GM18868 (cell line): ENCODE measurements at regions not wholly inside any gene's neighbourhood (a gene's known extent, or its start where the extent isn't known, plus 50 kb on each side); places are given as distances from the start of the nearest gene placed in this dataset.
"Not testable (repeated sequence)": the region's sequence is repeated elsewhere in the genome, so short reads cannot be mapped to it uniquely, and the experiment has no call there.

Experiments used
- ATAC-seq: cut with Tn5 transposase; IDR thresholded peaks from one replicate; pipeline ENCODE4 v1.9.1; 2021; ENCODE audit warnings: mild to moderate bottlenecking, moderate library complexity; ENCODE audit not compliant: unreplicated experiment

DNA sequence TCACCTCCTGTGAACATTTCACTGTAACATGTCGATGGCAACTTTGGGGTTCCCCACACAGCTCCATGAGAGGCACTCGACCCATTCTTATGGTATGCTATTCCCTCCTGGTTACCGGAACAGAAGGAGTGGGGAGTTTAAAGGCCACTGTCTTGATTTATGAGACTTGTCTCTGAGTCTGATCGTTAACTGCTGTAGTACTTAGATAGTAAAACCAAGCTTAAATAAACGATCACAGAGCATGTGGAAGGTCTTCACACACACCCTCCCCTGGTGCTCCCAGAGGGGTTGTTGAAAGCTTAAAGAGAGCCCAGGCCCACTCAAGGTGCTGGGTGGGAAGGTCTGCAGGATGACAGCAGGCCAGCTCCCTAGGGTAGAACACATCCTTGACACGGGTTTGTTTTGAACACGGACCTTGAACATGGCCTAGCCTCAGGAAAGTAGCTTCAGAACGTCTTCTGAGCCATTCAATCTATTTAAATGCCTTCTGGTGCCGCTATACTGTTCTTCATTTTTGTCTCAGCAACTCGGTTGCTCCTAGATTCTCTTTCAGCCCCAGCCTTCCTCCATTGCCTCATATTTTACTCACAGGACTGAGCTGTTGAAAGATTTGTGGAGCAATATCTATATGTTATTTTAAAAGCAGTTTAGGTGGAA lies 335.3 kb downstream of the FGFR2 start:
- no peak for ATAC-seq

DNA sequence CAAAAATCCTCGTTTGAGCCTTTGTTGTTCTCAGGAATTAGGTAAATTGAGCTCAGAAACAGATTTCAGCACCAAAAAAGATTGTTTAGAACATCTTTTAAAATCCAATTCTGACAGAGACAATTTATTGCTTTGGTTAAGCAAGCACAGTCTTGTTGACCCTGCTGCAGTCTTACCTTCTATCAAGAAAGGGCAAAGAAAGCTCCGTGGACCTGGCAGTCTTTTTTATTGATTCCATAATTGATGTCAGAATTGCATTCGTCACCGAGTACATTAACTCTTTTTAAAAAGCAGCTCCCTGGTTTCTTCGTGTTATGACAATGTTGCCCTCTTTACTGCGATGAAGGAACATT lies 334.8 kb downstream of the FGFR2 start:
- no peak for ATAC-seq

DNA sequence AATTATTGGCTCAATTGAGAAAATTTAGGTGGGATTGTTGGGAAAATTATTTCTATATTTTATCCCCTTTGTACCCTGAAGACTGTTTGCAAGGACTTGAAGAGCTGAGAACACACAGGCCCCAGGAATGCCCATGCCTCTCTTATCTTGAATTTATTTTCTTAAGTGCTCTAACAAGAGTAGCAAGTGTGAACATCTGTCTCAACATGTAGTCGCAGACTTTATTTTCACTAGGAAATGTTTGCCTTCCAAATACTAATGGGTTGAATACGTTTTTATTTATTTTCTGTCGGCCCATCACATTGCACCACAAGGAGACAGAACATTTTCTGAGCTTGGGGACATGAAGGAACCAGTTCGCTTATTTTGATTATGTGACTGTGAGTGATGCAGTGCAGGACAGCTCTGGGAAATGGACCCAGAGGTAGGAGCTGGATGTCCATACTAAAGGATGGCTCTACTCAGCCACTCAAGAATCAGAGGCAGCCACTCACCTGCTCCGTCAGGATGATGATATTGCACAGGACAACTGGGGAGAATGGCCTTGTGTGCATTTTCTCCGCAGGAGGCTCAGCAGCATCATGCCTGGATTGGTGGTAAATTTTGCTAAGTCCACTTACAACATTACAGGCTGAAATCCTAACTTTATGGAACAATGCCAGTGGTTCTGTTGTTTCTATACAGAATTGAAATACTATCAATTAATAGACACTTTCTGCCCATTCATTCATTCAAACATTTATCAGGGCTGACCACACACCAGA lies 332.7 kb downstream of the FGFR2 start:
- no peak for ATAC-seq

DNA sequence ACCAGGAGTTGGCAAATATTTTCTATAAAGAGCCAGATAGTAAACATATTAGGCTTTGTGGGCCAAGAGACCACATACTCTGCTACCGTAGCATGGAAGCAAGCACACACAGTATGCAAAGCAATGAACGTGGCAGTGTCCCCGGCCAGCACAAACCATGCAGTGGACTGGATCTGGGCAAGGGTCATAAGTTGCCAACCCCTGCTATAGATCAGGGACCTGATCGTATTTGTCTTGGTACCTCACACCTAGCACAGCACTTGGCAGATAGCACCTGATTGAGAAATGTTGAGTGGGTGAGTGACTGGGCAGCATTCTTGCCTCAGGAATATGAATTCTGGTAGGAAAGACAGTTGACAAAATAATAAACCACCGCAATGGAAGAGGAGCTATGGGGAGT lies 331.9 kb downstream of the FGFR2 start:
- no peak for ATAC-seq

DNA sequence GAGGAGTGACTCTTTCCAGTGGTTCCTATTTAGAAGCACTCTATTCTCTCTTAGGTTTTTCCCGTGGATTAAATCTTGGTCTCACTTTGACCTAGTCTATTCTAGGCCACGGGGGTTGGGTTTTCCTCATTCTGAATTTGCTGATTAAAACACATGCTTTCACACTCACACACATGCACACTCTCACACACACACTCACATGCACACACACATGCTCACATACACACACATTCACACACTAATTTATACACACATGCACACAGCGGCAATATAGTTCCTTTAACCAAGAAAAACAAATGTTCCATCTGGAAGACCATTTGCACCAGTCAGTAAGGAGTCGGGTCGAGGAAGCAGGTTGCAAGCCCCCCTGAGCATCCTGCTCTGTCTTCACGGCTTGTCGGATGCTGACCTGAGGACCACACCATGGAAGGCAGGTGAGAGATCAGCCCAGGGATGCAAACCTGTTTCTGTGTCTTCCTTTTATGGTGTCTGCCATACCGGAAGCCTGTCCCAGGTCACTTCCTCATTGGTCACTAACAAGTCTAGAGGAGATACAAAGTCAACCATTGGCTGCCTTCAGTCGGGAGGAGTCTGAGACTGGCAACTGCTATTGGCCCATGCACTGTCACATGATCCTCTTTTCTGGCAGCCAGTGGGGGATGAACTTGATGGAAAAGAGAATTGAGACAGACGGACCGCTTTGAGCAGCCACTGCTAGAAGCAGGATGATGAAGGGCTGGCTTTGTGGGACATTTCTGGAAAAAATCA lies 330.8 kb downstream of the FGFR2 start:
- ATAC-seq, result no peak

DNA sequence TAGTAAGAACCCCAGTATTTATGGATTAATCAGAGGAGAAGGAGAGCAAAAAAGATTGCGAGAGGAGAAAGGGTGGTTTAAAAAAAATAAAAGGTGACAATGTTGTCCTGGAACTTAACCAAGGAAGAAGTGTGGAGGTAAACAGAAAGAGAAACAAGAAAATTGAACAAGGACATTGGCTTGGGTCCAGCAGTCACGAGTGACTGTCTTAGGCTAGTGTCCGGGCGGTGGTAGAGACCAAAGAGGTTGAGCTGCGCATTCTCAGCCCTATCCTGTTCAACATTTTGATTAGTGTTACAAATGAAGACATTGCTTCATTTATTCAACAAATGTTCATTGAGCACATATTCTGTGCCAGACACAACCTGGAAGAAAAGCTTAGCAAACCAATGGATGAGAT lies 329.9 kb downstream of the FGFR2 start:
- ATAC-seq, result no peak

DNA sequence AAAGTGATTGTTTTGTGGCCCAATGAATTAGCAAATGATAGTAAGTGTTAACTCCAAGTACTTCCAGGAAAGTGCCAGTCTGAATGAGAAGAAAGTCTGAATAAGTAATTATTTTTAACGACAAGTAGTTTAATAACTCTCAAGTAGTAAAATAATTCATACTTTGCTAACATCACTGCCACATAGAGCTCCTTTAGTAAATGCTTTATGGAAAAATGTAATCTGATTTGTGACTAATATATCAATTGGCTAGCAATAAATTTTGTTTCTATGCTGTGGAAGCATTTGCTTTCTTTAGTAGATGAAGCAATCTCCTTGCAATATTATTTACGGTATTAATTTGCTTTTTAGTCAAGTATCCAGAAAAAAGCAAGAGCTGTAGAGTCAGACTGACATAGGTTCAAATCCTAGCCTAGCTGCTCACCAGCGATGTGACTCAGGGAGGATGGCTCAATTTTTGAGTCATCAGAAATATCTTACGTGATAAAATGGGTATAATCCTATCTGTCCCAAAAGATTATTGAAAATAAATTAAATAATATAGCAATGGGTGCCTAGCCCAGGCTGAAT lies 329.3 kb downstream of the FGFR2 start:
- ATAC-seq, result no peak

DNA sequence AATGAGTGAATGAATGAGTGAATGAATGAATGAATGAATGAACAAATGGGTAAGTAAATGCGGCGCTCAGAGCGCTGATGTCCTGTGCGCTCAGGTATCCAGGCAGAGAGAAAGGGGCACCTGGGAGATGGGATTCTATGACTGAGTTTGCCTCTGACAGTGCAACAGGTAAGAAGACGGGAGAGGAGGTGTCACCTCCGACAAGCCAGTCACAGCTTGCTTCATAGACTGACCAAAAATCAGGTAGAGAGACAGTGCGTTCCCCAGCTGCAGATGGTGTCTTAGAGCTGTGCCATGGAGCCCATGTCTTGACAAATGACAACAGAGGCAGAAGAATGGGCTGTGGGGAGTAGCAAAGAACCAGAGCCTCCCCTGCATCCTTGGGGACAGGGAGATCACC lies 327.3 kb downstream of the FGFR2 start:
- ATAC-seq, result no peak

DNA sequence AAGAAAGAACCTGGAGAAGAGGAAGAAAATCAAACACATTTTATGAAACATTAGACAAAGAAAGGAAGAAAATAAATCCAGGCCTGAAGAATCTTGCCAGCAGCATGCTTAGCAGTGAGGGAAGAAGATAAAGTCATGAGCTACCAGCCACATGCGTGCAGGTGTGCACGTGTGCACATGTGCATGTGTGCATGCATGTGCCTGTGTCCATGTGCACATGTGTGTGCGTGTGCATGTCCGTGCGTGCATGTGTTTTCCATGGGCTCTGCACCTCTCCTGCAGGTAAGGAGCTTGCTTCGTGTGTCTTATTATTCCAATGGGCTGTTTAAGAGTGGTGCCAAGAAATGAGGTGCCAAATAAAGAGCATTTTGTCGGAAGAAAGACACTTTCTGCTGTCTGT lies 322.2 kb downstream of the FGFR2 start:
- no peak for ATAC-seq

DNA sequence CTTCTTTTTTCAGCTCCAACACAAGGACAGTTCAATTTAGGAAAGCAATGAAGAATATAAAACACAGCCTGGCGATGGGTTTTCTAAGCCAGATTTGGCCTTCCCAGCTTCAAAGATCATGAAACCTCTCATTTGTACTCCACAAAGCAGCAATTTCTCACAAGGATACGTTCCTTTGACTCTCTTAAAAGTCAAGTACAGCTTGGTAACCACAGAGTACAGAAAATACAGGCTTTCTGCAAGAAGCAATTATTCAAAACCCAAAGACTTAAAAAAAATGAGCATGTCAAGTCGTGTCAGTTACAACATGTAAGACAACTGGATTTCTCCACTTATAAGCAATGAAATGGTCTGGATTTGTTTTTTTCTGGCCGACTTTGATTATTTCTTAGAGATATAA lies 321.4 kb downstream of the FGFR2 start:
- ATAC-seq, result no peak

DNA sequence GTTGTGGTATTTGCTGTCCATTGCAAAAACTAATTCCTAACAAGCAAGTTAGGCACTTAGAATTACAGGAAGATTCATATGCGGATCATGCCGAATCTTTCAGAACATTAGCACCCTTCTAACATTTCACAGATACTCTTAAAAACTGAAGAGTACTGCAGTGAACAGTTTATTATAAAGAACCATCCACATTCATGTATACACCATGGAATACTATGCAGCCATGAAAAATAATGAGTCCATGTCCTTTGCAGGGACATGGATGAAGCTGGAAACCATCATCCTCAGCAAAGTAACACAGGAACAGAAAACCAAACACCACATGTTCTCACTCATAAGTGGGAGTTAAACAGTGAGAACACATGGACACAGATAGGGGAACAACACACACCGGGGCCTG lies 319.9 kb downstream of the FGFR2 start:
- not testable (repeated sequence) for ATAC-seq

DNA sequence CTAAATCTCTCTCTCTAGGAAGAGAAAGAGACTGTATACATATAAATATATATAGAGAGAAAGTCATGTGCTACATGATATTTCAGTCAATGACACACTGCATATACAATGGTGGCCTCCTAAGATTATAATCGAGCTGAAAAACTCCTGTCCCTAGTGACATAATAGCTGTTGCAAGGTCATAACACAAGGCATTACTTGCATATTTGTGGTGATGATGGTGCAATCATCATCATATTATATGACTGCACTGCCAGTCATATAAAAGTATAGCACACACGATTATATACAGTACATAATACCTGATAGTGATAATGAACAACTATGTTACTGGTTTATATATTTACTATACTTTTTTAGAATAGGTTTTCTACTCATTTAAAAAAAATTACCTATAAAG lies 316.7 kb downstream of the FGFR2 start:
- no peak for ATAC-seq

DNA sequence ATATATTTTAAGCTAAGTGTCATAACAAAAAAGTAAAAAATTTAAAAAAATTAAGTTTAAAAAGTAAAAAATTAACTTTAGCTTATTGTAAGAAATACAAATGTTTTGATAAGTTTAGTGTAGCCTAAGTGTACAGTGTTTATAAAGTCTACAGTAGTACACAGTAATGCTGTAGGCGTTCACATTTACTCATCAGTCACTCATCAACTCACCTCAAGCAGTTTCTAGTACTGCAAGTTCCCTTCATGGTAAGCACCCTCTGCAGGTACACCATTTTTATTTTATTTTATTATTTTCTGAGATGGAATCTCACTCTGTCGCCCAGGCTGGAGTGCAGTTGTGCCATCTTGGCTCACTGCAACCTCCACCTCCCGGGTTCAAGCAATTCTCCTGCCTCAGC lies 316.0 kb downstream of the FGFR2 start:
- no peak for ATAC-seq

DNA sequence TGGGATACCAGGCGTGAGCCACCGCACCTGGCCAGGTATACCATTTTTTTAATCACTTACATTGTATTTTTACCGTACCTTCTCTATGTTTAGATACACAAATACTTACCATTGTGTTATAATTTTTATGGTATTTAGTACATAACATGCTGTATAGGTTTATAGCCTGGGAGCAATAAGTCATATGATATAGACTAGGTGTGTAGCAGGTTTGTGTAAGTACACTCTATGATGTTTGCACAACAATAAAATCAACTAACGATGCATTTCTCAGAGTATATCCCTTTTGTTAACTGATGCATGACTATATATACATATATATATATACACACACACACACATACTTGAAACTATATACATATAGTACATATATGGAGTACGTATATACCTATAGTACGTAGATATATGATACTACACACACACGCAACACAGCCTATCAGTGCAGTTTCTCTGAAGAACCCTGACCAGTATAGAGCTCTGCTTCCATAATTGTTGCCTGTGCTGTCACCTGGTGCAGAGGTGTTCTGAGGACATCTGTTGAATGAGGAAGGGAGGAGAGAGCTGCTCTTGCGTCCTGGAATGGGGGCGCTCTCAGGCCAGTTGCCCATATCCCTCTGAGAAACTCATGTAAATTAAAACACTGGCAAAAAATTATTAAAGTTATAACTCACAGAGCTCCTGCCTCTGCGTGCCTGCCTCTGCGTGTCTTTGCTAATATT lies 315.3 kb downstream of the FGFR2 start:
- no peak for ATAC-seq

DNA sequence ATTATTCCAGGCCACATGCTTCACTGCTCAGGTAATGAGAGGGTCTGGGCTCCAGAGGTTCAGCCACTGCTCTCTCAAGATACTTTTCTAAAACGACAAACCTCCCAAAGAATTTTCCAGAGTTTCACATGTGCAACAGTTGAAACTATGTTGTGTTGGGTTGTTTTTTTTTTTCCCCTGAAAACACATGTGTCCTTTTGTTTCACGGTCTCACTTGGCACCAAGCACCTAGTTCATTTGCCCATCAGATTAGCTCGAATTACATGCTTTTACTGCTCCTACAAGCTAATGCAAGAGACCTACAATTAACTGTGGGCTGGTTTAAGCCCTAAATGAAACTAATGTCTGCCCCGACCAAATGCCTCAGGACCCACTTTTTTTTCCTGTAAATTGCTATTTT lies 313.3 kb downstream of the FGFR2 start:
- no peak for ATAC-seq

DNA sequence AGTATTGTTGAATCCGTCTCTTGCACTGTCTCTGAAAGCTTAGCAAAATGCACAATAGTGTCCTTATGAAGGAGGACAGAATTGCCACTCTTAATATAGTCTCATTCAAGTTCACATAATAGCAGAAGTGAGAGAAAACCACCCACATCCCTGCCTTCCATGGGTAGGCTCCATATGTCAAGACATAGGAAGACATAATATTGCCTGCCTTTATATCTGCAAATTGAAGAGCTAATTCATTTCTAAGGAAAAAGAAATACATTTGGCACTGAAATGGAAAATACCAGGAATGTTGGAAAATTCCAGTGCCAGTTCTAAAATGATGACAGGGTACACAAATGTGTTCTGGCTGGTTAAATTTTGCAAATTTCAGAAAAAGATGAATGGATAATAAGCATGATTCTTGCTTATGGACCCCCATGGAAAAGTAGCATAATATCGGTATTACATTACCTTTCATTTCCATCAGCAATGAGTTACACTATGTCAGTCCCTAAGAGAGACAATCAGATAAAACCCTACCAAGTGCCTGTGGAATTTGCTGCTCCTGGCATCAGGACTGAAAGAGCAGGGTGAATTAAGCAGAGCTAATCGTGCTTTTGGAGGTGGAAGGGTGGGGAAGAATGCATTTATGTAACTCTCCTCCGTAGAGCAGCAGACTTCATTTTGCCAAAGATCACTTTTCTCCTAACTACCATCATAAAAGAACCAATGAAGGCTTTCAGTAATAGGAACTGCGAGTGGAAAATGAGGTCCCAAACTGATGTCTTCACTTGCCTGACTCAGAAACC lies 312.6 kb downstream of the FGFR2 start:
- ATAC-seq, result no peak

DNA sequence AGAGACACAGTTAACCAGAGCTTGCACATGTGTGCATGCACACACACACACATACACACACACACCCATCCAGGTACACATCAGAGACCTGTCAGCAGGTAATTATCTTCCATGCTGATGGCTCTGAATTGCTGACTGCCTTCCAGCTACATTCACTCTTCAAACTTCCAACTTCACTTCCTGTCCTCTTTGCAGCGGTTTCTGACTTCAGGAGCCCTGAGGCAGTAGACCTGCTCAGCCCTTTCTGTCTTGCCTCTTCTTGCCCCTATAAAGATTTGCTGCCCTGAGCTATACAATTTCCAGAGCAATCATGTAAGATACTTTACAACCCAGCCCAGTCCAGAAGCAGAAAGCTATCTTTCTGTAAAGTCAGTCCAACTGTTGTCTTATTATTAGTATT lies 310.2 kb downstream of the FGFR2 start:
- ATAC-seq, result no peak

DNA sequence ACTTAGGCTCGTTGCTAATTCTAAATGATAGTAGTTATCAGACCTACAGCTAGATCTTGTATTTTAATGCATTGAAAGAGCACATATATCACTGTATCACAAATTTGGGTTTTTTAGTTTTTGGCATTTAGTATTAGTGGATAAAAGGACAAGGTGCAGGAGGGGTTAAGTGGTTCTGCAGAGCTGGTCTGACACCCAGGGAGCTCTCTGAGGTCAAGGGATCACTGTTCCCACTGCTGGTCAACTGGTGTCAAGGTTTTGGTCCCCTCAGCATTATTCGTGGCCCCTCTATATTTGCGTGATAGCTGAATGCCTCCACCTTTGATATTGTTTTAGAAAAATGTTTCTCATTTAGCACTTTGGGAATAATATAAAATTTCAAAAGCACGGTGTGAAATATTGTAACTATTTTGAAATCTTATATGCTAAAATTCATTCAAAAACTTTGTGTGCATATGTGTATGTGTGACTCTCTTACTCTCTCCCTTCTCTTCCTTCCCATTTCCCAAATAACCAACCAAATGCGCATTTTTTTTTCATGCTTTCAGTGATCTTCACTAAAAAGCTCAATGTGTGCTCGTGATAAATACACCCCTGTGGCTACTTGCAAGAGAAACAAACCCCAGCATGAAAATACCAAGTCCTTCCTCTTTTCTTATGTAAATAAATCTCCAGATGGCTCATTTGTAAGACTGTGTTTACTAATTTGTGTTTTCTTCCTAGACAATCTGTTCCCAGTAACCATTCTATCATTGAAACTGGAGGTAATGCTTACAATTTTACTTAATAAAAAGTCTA lies 309.2 kb downstream of the FGFR2 start:
- no peak for ATAC-seq

DNA sequence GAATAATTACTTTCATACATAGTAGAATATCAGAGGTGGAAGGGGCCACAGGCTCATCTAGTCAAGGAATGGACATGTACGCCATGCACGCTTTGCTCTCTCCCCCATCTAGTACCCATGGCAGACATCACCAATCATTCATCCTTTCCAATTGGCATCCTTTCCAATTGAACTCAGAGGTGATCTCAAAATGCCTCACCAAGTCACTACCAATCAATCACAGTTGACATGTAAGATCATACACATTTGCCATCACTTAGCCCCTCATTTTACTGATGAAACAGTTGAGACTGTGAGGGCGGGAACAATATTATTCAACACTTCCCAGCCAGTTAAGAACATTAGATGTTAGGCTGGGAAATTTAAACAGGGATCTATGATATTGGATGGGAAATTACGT lies 308.4 kb downstream of the FGFR2 start:
- ATAC-seq, result no peak

DNA sequence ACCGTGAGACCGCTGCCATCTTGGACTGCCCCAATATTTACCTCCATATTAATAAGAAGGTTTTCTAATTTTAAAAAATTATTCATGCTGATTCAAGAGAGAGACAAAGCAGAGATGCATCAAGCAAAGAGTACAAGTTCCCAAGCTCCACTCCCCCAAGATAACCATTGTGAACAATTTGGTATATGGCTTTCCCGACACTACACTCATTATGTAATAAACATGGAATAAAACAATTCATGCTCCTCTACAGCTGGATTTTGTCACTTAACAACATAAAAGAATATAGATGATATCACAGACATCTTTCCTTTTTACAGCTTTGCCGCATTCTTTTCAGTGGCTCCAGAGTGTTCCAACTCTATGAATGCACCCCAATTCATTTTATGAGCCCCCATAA lies 307.6 kb downstream of the FGFR2 start:
- no peak for ATAC-seq
